Gastrocnemius medialis (tissue), 4 donors: ENCODE measurements at regions not wholly inside any gene's neighbourhood (a gene's known extent, or its start where the extent isn't known, plus 50 kb on each side); places are given as distances from the start of the nearest gene placed in this dataset.

Experiments used
- ATAC-seq, 2 donors: fragments of 150-250 bp; one replicate each; pipeline ENCODE4 v1.9.1; 2016
- DNase-seq, 2 donors: peaks; one replicate each; pipeline ENCODE4 v3.0.0-alpha.2; 2019
- H3K27ac ChIP-seq, 4 donors: fragments of 200-600 bp; sonication (generic); 1 replicate in 1 of 4; 2 replicates in 3 of 4; pipeline ENCODE4 v1.5.1; 2016 to 2018; ENCODE audit warnings: mild to moderate bottlenecking in 2 of 4, moderate library complexity in 1 of 4
- H3K27me3 ChIP-seq, 3 donors: fragments of 200-600 bp; sonication (generic) in 2 of 3; 1 replicate in 1 of 3; 2 replicates in 2 of 3; pipeline versions ENCODE4 v1.5.1 to v1.6.0; 2016 to 2019; ENCODE audit warnings: mild to moderate bottlenecking in 1 of 3, moderate library complexity in 1 of 3
- H3K36me3 ChIP-seq, 2 donors: fragments of 200-600 bp; sonication (generic) in 1 of 2; one replicate each; pipeline ENCODE4 v1.5.1; 2017 to 2018
- H3K4me1 ChIP-seq, 2 donors: fragments of 200-600 bp; sonication (generic) in 1 of 2; one replicate each; pipeline ENCODE4 v1.5.1; 2016 to 2017; ENCODE audit warnings: mild to moderate bottlenecking in 2 of 2
- H3K4me3 ChIP-seq, 4 donors: fragments of 200-600 bp; sonication (generic) in 3 of 4; 1 replicate in 1 of 4; 2 replicates in 3 of 4; pipeline ENCODE4 v1.5.1; 2016 to 2019; ENCODE audit warnings: mild to moderate bottlenecking in 2 of 4
- H3K9me3 ChIP-seq, 3 donors: fragments of 200-600 bp; sonication (generic) in 2 of 3; 1 replicate in 1 of 3; 2 replicates in 2 of 3; pipeline ENCODE4 v1.5.1; 2016 to 2019
- CTCF ChIP-seq, 5 experiments: fragments of 450-650 bp in 3 of 5; fragments of 200-600 bp in 2 of 5; sonication (generic) in 2 of 5; IDR thresholded peaks in 4 of 5; conservative IDR thresholded peaks in 1 of 5; 1 replicate in 4 of 5; 2 replicates in 1 of 5; pipeline ENCODE4 v1.5.1; 2016 to 2019; ENCODE audit warnings: antibody characterized with exemption in 5 of 5, mild to moderate bottlenecking in 3 of 5, moderate library complexity in 3 of 5
- POLR2A ChIP-seq, 2 donors: fragments of 450-650 bp; IDR thresholded peaks; one replicate each; pipeline ENCODE4 v1.6.1; 2017; ENCODE audit warnings: antibody characterized with exemption in 2 of 2, mild to moderate bottlenecking in 2 of 2, moderate library complexity in 2 of 2
- in situ Hi-C, 4 donors: fragments of 200-750 bp; cut with MboI; loops; one replicate each; pipeline versions ENCODE4 v1.15.0 to v1.8.0; 2017; ENCODE audit warnings: low sequenced_read_pairs in 4 of 4
- intact Hi-C: fragments of 100-400 bp; cut with DNase I; formaldehyde crosslinking; loops from one replicate; pipeline ENCODE4 v1.15.1; 2023; ENCODE audit warnings: low total_unique reads

GRCh38 chr3:157914882-157915281 lies 191.3 kb downstream of the SHOX2 start:
- Histone ChIP-seq H3K36me3 (no peaks in the 10 kb centered on the region), H3K27ac (peak overlapping the region in 1 of 4 donors; percentile 66), H3K4me1 (no peaks in the 10 kb centered on the region), H3K27me3 (no peaks in the 10 kb centered on the region), H3K9me3 (no peaks in the 10 kb centered on the region), H3K4me3 (no peak overlapping the region)
- intact Hi-C loops = no loop called here
- DNase-seq (no peak), ATAC-seq (no peak)
- in situ Hi-C loops = loop anchor here in 1 of 4 donors (10.0 kb wide), 1 partner anchor 290 kb away; no protein-coding TSS in a partner anchor
- TF ChIP-seq CTCF (IDR thresholded peaks at IDR 0.05 in 4 of 5, conservative IDR thresholded peaks at IDR 0.05 in 1 of 5) = no peak
- TF ChIP-seq POLR2A (IDR thresholded peaks at IDR 0.05) = no peak

GRCh38 chr3:157913741-157914150 lies 192.5 kb downstream of the SHOX2 start:
- intact Hi-C loops = loop anchor here (1.0 kb wide), 1 partner anchor 57 kb away; no protein-coding TSS in a partner anchor
- Histone ChIP-seq H3K27me3 (no peaks in the 10 kb centered on the region), H3K27ac (peak overlapping the region in 3 of 4 donors; percentile 47 to 66 (median 54)), H3K9me3 (no peaks in the 10 kb centered on the region), H3K4me3 (no peak overlapping the region), H3K36me3 (no peaks in the 10 kb centered on the region), H3K4me1 (no peaks in the 10 kb centered on the region)
- TF ChIP-seq POLR2A (IDR thresholded peaks at IDR 0.05) = no peak
- TF ChIP-seq CTCF (IDR thresholded peaks at IDR 0.05 in 4 of 5, conservative IDR thresholded peaks at IDR 0.05 in 1 of 5) = no peak
- DNase-seq = no peak
- in situ Hi-C loops = loop anchor here in 1 of 4 donors (10.0 kb wide), 1 partner anchor 289 kb away; no protein-coding TSS in a partner anchor
- peak; percentile 63 to 89 for ATAC-seq

- Histone ChIP-seq H3K27me3 (no peaks in the 10 kb centered on the region), H3K4me3 (no peak overlapping the region), H3K9me3 (no peaks in the 10 kb centered on the region), H3K4me1 (no peaks in the 10 kb centered on the region), H3K36me3 (no peaks in the 10 kb centered on the region), H3K27ac (peak overlapping the region in 1 of 4 donors; percentile 66)
- no peak for DNase-seq
- no peak for TF ChIP-seq POLR2A (IDR thresholded peaks at IDR 0.05)
- no peak for TF ChIP-seq CTCF (IDR thresholded peaks at IDR 0.05 in 4 of 5, conservative IDR thresholded peaks at IDR 0.05 in 1 of 5)
- in situ Hi-C loops = loop anchor here in 1 of 4 donors (10.0 kb wide), 1 partner anchor 288 kb away; no protein-coding TSS in a partner anchor
- ATAC-seq = no peak
- intact Hi-C loops = loop anchor here (1.0 kb wide), 1 partner anchor 56 kb away; no protein-coding TSS in a partner anchor
Observed at GRCh38 chr3:157912514-157913451, 193.4 kb downstream of the SHOX2 start.

- intact Hi-C loops = loop anchor here (5.0 kb wide), 1 partner anchor 289 kb away; no protein-coding TSS in a partner anchor
- H3K27me3 ChIP-seq = no peaks in the 10 kb centered on the region
- H3K36me3 ChIP-seq = no peaks in the 10 kb centered on the region
- peak; percentile 60 to 75 for ATAC-seq
- H3K4me1 ChIP-seq = no peaks in the 10 kb centered on the region
- DNase-seq = no peak
- in situ Hi-C loops = no loop called here
- TF ChIP-seq POLR2A (IDR thresholded peaks at IDR 0.05) (no peak), CTCF (IDR thresholded peaks at IDR 0.05 in 4 of 5, conservative IDR thresholded peaks at IDR 0.05 in 1 of 5) (peak in 3 of 5 experiments; percentile 8 to 38 (median 11))
- H3K4me3 ChIP-seq = no peak overlapping the region
- no peak overlapping the region for H3K27ac ChIP-seq
- H3K9me3 ChIP-seq = no peaks in the 10 kb centered on the region
Observed at GRCh38 chr3:157906627-157907026, 199.6 kb downstream of the SHOX2 start.
